Inferior parietal cortex (tissue), 1 donor: ENCODE measurements at regions not wholly inside any gene's neighbourhood (a gene's known extent, or its start where the extent isn't known, plus 50 kb on each side); places are given as distances from the start of the nearest gene placed in this dataset.
A peak's percentile ranks its signal among the peaks of the same experiment; 100 is the strongest.
"Not testable (repeated sequence)": the region's sequence is repeated elsewhere in the genome, so short reads cannot be mapped to it uniquely, and the experiment has no call there.

Experiments
- DNase-seq: peaks from one replicate; pipeline ENCODE4 v3.0.0-alpha.2; 2016; ENCODE audit errors: extremely low spot score

- not testable (repeated sequence) for DNase-seq
Observed at GRCh38 chr19:23984911-23985310, 70.2 kb downstream of the ZNF726 start.

GRCh38 chr19:23986623-23987022 lies 71.9 kb downstream of the ZNF726 start:
- no peak for DNase-seq

GRCh38 chr19:23991170-23991569 lies 76.5 kb downstream of the ZNF726 start:
- DNase-seq: no peak

GRCh38 chr19:23992348-23992747 lies 77.7 kb downstream of the ZNF726 start:
- no peak for DNase-seq

GRCh38 chr19:23993440-23993839 lies 78.8 kb downstream of the ZNF726 start:
- no peak for DNase-seq

- DNase-seq: no peak
Observed at GRCh38 chr19:23996549-23996948, 81.9 kb downstream of the ZNF726 start.

- DNase-seq: no peak
Observed at GRCh38 chr19:23998568-23998967, 83.9 kb downstream of the ZNF726 start.

- DNase-seq: no peak
Observed at GRCh38 chr19:23999821-24000610, 85.3 kb downstream of the ZNF726 start.

GRCh38 chr19:24000656-24001055 lies 86.0 kb downstream of the ZNF726 start:
- DNase-seq: no peak

GRCh38 chr19:24002256-24002945 lies 84.6 kb upstream of the ZNF254 start:
- DNase-seq: no peak

- no peak for DNase-seq
Observed at GRCh38 chr19:24003537-24003936, 83.5 kb upstream of the ZNF254 start.

- DNase-seq: no peak
Observed at GRCh38 chr19:24004166-24004565, 82.8 kb upstream of the ZNF254 start.

GRCh38 chr19:24029941-24030636 lies 56.9 kb upstream of the ZNF254 start:
- no peak for DNase-seq

- no peak for DNase-seq
Observed at GRCh38 chr19:24032651-24033050, 54.3 kb upstream of the ZNF254 start.

GRCh38 chr19:24033301-24033962 lies 53.6 kb upstream of the ZNF254 start:
- DNase-seq: peak; percentile 86

GRCh38 chr19:24033963-24034342 lies 53.0 kb upstream of the ZNF254 start:
- peak; percentile 51 for DNase-seq

GRCh38 chr19:24035261-24035880 lies 51.6 kb upstream of the ZNF254 start:
- DNase-seq: not testable (repeated sequence)
